ENCODE measurements at regions not wholly inside any gene's neighbourhood (a gene's known extent, or its start where the extent isn't known, plus 50 kb on each side); places are given as distances from the start of the nearest gene placed in this dataset.
A peak's percentile ranks its signal among the peaks of the same experiment; 100 is the strongest.
"Not testable (repeated sequence)": the region's sequence is repeated elsewhere in the genome, so short reads cannot be mapped to it uniquely, and the experiment has no call there.

GRCh38 chr3:27638594-27638993 is 83.5 kb downstream of the EOMES start:
- H3K27ac ChIP-seq: no peak overlapping the region
- intact Hi-C loops (cut with DNase I; ENCODE audit: low total_unique reads): no loop called here
- H3K36me3 ChIP-seq (ENCODE audit: low read depth, missing control alignments): no peaks in the 10 kb centered on the region
- no peaks in the 10 kb centered on the region for H3K27me3 ChIP-seq
- 79 to 85% methylated on average over 6 of the region's 6 CpGs for WGBS, 2 donors
- no peak for DNase-seq
- no peak overlapping the region for H3K4me3 ChIP-seq
- H3K4me1 ChIP-seq: peaks cover 15% of the 10 kb centered on the region
- no peaks in the 10 kb centered on the region for H3K9me3 ChIP-seq
- TF ChIP-seq CTCF (IDR thresholded peaks at IDR 0.05) (no peak), POLR2A (IDR thresholded peaks at IDR 0.05) (no peak)

- Histone ChIP-seq H3K27ac (no peak overlapping the region), H3K36me3 (ENCODE audit: low read depth, missing control alignments) (no peaks in the 10 kb centered on the region), H3K4me1 (peaks cover 18% of the 10 kb centered on the region), H3K4me3 (no peak overlapping the region), H3K9me3 (no peaks in the 10 kb centered on the region), H3K27me3 (no peaks in the 10 kb centered on the region)
- 90 to 92% methylated on average over 9 of the region's 9 CpGs for WGBS, 2 donors
- TF ChIP-seq POLR2A (IDR thresholded peaks at IDR 0.05) (no peak), CTCF (IDR thresholded peaks at IDR 0.05) (no peak)
- intact Hi-C loops (cut with DNase I; ENCODE audit: low total_unique reads): no loop called here
- DNase-seq: no peak
Observed at GRCh38 chr3:27637346-27637995, 84.7 kb downstream of the EOMES start.

GRCh38 chr3:27635006-27635405 is 87.1 kb downstream of the EOMES start:
- 37 to 57% methylated on average over 5 of the region's 5 CpGs for WGBS, 2 donors
- H3K4me3 ChIP-seq; H3K27me3 ChIP-seq; H3K36me3 ChIP-seq (ENCODE audit: low read depth, missing control alignments); intact Hi-C loops (cut with DNase I; ENCODE audit: low total_unique reads); DNase-seq; H3K9me3 ChIP-seq: not testable (repeated sequence)
- H3K27ac ChIP-seq: peak overlapping the region in 1 of 2 donors; percentile 3
- H3K4me1 ChIP-seq: peaks cover 18% of the 10 kb centered on the region

- Histone ChIP-seq H3K9me3 (no peaks in the 10 kb centered on the region), H3K4me3 (peak overlapping the region; percentile 60 to 71), H3K27me3 (no peaks in the 10 kb centered on the region), H3K27ac (peak overlapping the region; percentile 86 to 91), H3K36me3 (ENCODE audit: low read depth, missing control alignments) (no peaks in the 10 kb centered on the region), H3K4me1 (peaks cover 18% of the 10 kb centered on the region)
- DNase-seq: peak; percentile 58
- 3 to 8% methylated on average over 6 of the region's 6 CpGs for WGBS, 2 donors
- TF ChIP-seq POLR2A (IDR thresholded peaks at IDR 0.05): no peak
- TF ChIP-seq CTCF (IDR thresholded peaks at IDR 0.05): no peak
- intact Hi-C loops (cut with DNase I; ENCODE audit: low total_unique reads): no loop called here
Observed at GRCh38 chr3:27633224-27633545, 88.9 kb downstream of the EOMES start.

- WGBS, 2 donors: 10 to 21% methylated on average over 20 to 50 of the region's 66 CpGs
- DNase-seq: peak; percentile 67
- TF ChIP-seq POLR2A (IDR thresholded peaks at IDR 0.05) (no peak), CTCF (IDR thresholded peaks at IDR 0.05) (no peak)
- peak overlapping the region; percentile 60 to 71 for H3K4me3 ChIP-seq
- H3K27ac ChIP-seq: peak overlapping the region; percentile 86 to 91
- H3K4me1 ChIP-seq: peaks cover 18% of the 10 kb centered on the region
- intact Hi-C loops (cut with DNase I; ENCODE audit: low total_unique reads): no loop called here
- H3K27me3 ChIP-seq: no peaks in the 10 kb centered on the region
- H3K9me3 ChIP-seq: no peaks in the 10 kb centered on the region
- no peaks in the 10 kb centered on the region for H3K36me3 ChIP-seq (ENCODE audit: low read depth, missing control alignments)
Observed at GRCh38 chr3:27632431-27633223, 89.5 kb downstream of the EOMES start.

Measured in testis (tissue), 2 donors.